ENCODE measurements at regions not wholly inside any gene's neighbourhood (a gene's known extent, or its start where the extent isn't known, plus 50 kb on each side); places are given as distances from the start of the nearest gene placed in this dataset.

- Mint-ChIP-seq H3K27ac (no peak overlapping the region), H3K27me3 (ENCODE audit: low read depth) (peaks cover 12% of the 10 kb centered on the region), H3K9me3 (no peaks in the 10 kb centered on the region), H3K36me3 (ENCODE audit: low read depth) (no peaks in the 10 kb centered on the region), H3K4me1 (peaks cover 39% of the 10 kb centered on the region), H3K4me3 (no peak overlapping the region)
- no peak for TF ChIP-seq CTCF (IDR thresholded peaks at IDR 0.05; ENCODE audit: unreplicated experiment in 3 of 3)
Measured at GRCh38 chr9:136597965-136598364, 52.1 kb upstream of the NOTCH1 start.

- peaks cover 36% of the 10 kb centered on the region for H3K4me1 Mint-ChIP-seq
- H3K9me3 Mint-ChIP-seq, result no peaks in the 10 kb centered on the region
- no peak for TF ChIP-seq CTCF (IDR thresholded peaks at IDR 0.05; ENCODE audit: unreplicated experiment in 3 of 3)
- peak overlapping the region in 1 of 3 experiments; percentile 87 for H3K27ac Mint-ChIP-seq
- H3K4me3 Mint-ChIP-seq, result no peak overlapping the region
- H3K36me3 Mint-ChIP-seq (ENCODE audit: low read depth), result no peaks in the 10 kb centered on the region
- H3K27me3 Mint-ChIP-seq (ENCODE audit: low read depth), result peaks cover 6% of the 10 kb centered on the region
Measured at GRCh38 chr9:136597141-136597885, 51.5 kb upstream of the NOTCH1 start.

GRCh38 chr9:136596630-136597031 is 50.8 kb upstream of the NOTCH1 start:
- Mint-ChIP-seq H3K36me3 (ENCODE audit: low read depth) (no peaks in the 10 kb centered on the region), H3K27ac (peak overlapping the region; percentile 77 to 88 (median 87)), H3K27me3 (ENCODE audit: low read depth) (peaks cover 4% of the 10 kb centered on the region), H3K4me1 (peaks cover 40% of the 10 kb centered on the region), H3K9me3 (no peaks in the 10 kb centered on the region), H3K4me3 (peak overlapping the region in 1 of 3 experiments; percentile 4)
- no peak for TF ChIP-seq CTCF (IDR thresholded peaks at IDR 0.05; ENCODE audit: unreplicated experiment in 3 of 3)

- Mint-ChIP-seq H3K36me3 (ENCODE audit: low read depth) (no peaks in the 10 kb centered on the region), H3K27ac (peak overlapping the region; percentile 77 to 88 (median 87)), H3K27me3 (ENCODE audit: low read depth) (peaks cover 4% of the 10 kb centered on the region), H3K4me3 (peak overlapping the region in 1 of 3 experiments; percentile 4), H3K9me3 (no peaks in the 10 kb centered on the region), H3K4me1 (peaks cover 45% of the 10 kb centered on the region)
- TF ChIP-seq CTCF (IDR thresholded peaks at IDR 0.05; ENCODE audit: unreplicated experiment in 3 of 3), result no peak
Measured at GRCh38 chr9:136596217-136596616, 50.4 kb upstream of the NOTCH1 start.

GRCh38 chr9:136595245-136596153 is 49.7 kb upstream of the NOTCH1 start:
- no peak overlapping the region for H3K4me3 Mint-ChIP-seq
- no peak for TF ChIP-seq CTCF (IDR thresholded peaks at IDR 0.05; ENCODE audit: unreplicated experiment in 3 of 3)
- H3K4me1 Mint-ChIP-seq, result peaks cover 46% of the 10 kb centered on the region
- peaks cover 3% of the 10 kb centered on the region for H3K9me3 Mint-ChIP-seq
- H3K27me3 Mint-ChIP-seq (ENCODE audit: low read depth), result no peaks in the 10 kb centered on the region
- H3K36me3 Mint-ChIP-seq (ENCODE audit: low read depth), result no peaks in the 10 kb centered on the region
- peak overlapping the region; percentile 77 to 88 (median 87) for H3K27ac Mint-ChIP-seq
